ENCODE measurements at regions not wholly inside any gene's neighbourhood (a gene's known extent, or its start where the extent isn't known, plus 50 kb on each side); places are given as distances from the start of the nearest gene placed in this dataset.
A peak's percentile ranks its signal among the peaks of the same experiment; 100 is the strongest.

- TF ChIP-seq ZBTB11 (CRISPR knock-in tag; IDR thresholded peaks at IDR 0.05) (peak in 1 of 3 experiments; percentile 79; a peak in 2 of 6 replicates), PYGO2 (tag; IDR thresholded peaks at IDR 0.05) (peak; percentile 29; the same call in 1 of the 2 replicates), JUND (IDR thresholded peaks at IDR 0.05; ENCODE audit: borderline replicate concordance, low read depth, low read length) (peak; percentile 83), JUND (tag; IDR thresholded peaks at IDR 0.05; ENCODE audit: borderline replicate concordance, low read depth, low read length) (peak; percentile 82; the same call in 2 of the 3 replicates), HDAC1 (IDR thresholded peaks at IDR 0.05) (peak in 1 of 2 experiments; percentile 71; a peak in 2 of 4 replicates), NR2F6 (CRISPR knock-in tag; IDR thresholded peaks at IDR 0.05) (no peak), ATF6 (CRISPR knock-in tag; IDR thresholded peaks at IDR 0.05) (0 out of 2 replicates have a peak, but pooled peaks have one; percentile 17), BACH1 (tag; IDR thresholded peaks at IDR 0.05) (peak; percentile 91), GATAD2A (IDR thresholded peaks at IDR 0.05) (peak; percentile 62; the same call in 1 of the 2 replicates), ELF2 (CRISPR knock-in tag; IDR thresholded peaks at IDR 0.05) (no peak), RBFOX2 (IDR thresholded peaks at IDR 0.05; ENCODE audit: low read depth, low read length) (peak; percentile 44)
- TF ChIP-seq, protein P1, sequence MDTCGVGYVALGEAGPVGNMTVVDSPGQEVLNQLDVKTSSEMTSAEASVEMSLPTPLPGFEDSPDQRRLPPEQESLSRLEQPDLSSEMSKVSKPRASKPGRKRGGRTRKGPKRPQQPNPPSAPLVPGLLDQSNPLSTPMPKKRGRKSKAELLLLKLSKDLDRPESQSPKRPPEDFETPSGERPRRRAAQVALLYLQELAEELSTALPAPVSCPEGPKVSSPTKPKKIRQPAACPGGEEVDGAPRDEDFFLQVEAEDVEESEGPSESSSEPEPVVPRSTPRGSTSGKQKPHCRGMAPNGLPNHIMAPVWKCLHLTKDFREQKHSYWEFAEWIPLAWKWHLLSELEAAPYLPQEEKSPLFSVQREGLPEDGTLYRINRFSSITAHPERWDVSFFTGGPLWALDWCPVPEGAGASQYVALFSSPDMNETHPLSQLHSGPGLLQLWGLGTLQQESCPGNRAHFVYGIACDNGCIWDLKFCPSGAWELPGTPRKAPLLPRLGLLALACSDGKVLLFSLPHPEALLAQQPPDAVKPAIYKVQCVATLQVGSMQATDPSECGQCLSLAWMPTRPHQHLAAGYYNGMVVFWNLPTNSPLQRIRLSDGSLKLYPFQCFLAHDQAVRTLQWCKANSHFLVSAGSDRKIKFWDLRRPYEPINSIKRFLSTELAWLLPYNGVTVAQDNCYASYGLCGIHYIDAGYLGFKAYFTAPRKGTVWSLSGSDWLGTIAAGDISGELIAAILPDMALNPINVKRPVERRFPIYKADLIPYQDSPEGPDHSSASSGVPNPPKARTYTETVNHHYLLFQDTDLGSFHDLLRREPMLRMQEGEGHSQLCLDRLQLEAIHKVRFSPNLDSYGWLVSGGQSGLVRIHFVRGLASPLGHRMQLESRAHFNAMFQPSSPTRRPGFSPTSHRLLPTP (IDR thresholded peaks at IDR 0.05; ENCODE audit: borderline replicate concordance, extremely low read depth, insufficient read length) = no peak
- TF ChIP-seq, protein P2, sequence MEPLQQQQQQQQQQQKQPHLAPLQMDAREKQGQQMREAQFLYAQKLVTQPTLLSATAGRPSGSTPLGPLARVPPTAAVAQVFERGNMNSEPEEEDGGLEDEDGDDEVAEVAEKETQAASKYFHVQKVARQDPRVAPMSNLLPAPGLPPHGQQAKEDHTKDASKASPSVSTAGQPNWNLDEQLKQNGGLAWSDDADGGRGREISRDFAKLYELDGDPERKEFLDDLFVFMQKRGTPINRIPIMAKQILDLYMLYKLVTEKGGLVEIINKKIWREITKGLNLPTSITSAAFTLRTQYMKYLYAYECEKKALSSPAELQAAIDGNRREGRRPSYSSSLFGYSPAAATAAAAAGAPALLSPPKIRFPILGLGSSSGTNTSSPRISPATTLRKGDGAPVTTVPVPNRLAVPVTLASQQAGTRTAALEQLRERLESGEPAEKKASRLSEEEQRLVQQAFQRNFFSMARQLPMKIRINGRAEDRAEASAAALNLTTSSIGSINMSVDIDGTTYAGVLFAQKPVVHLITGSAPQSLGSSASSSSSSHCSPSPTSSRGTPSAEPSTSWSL (CRISPR knock-in tag; IDR thresholded peaks at IDR 0.05; ENCODE audit: borderline replicate concordance) = 0 out of 2 replicates have a peak, but pooled peaks have one; percentile 24
Observed at GRCh38 chr1:58883037-58883887, 99.4 kb upstream of the JUN start (continued).
